HepG2 (cell line): ENCODE measurements at regions not wholly inside any gene's neighbourhood (a gene's known extent, or its start where the extent isn't known, plus 50 kb on each side); places are given as distances from the start of the nearest gene placed in this dataset.

Experiments used
- AKAP8 ChIP-seq: sonication (generic); formaldehyde crosslinking; IDR thresholded peaks from 2 replicates; pipeline ENCODE4 v1.5.1; 2020; ENCODE audit warnings: mild to moderate bottlenecking, missing genetic modification reagents
- DZIP1 ChIP-seq: sonication (generic); formaldehyde crosslinking; IDR thresholded peaks from 2 replicates; pipeline ENCODE4 v1.5.0; 2020; ENCODE audit warnings: mild to moderate bottlenecking, missing genetic modification reagents
- GATA4 ChIP-seq: sonication (generic); IDR thresholded peaks from 2 replicates; pipeline ENCODE4 v1.6.1; 2016; ENCODE audit warnings: antibody characterized with exemption, low read depth, borderline replicate concordance
- GTF3A ChIP-seq: sonication (generic); formaldehyde crosslinking; conservative IDR thresholded peaks from 2 replicates; pipeline ENCODE4 v1.4.0; 2020; ENCODE audit warnings: mild to moderate bottlenecking, missing genetic modification reagents
- HDAC1 ChIP-seq: sonication (generic); formaldehyde crosslinking; IDR thresholded peaks from 2 replicates; pipeline ENCODE4 v1.5.1; 2020; ENCODE audit warnings: mild to moderate bottlenecking, missing genetic modification reagents
- MAX ChIP-seq: IDR thresholded peaks from 2 replicates; pipeline ENCODE4 v1.6.1; 2012; ENCODE audit warnings: inconsistent platforms
- MXD1 ChIP-seq: sonication (generic); formaldehyde crosslinking; IDR thresholded peaks from 2 replicates; pipeline ENCODE4 v1.4.0; 2020; ENCODE audit warnings: mild to moderate bottlenecking, missing genetic modification reagents
- NFE2 ChIP-seq: sonication (generic); formaldehyde crosslinking; IDR thresholded peaks from 2 replicates; pipeline ENCODE4 v1.4.0; 2020; ENCODE audit warnings: missing genetic modification reagents
- POGZ ChIP-seq: sonication (generic); formaldehyde crosslinking; IDR thresholded peaks from 2 replicates; pipeline ENCODE4 v1.4.0; 2020; ENCODE audit warnings: mild to moderate bottlenecking, missing genetic modification reagents
- RARA ChIP-seq: IDR thresholded peaks from 2 replicates; pipeline ENCODE4 v1.6.1; 2016; ENCODE audit warnings: missing genetic modification reagents, missing compliant biosample characterization
- SIX1 ChIP-seq: sonication (generic); formaldehyde crosslinking; IDR thresholded peaks from 2 replicates; pipeline ENCODE4 v1.4.0; 2020; ENCODE audit warnings: missing genetic modification reagents, borderline replicate concordance
- SMARCE1 ChIP-seq: fragments of 450-650 bp; IDR thresholded peaks from 2 replicates; pipeline ENCODE4 v1.6.1; 2017; ENCODE audit warnings: borderline replicate concordance
- SPEN ChIP-seq: sonication (generic); formaldehyde crosslinking; IDR thresholded peaks from 2 replicates; pipeline ENCODE4 v1.5.1; 2020; ENCODE audit warnings: low read depth, mild to moderate bottlenecking, missing genetic modification reagents
- TERF1 ChIP-seq: sonication (generic); formaldehyde crosslinking; IDR thresholded peaks from 2 replicates; pipeline ENCODE4 v1.8.0; 2022; ENCODE audit warnings: mild to moderate bottlenecking, missing genetic modification reagents, moderate library complexity
- ZBTB43 ChIP-seq: sonication (generic); formaldehyde crosslinking; conservative IDR thresholded peaks from 2 replicates; pipeline ENCODE4 v1.4.0; 2020; ENCODE audit warnings: missing genetic modification reagents
- ZFY ChIP-seq: sonication (generic); formaldehyde crosslinking; IDR thresholded peaks from 2 replicates; pipeline ENCODE4 v1.4.0; 2020; ENCODE audit warnings: missing genetic modification reagents
- ZNF225 ChIP-seq: sonication (generic); formaldehyde crosslinking; IDR thresholded peaks from 2 replicates; pipeline ENCODE4 v1.4.0; 2020; ENCODE audit warnings: mild to moderate bottlenecking, missing genetic modification reagents
- ZNF275 ChIP-seq: sonication (generic); formaldehyde crosslinking; IDR thresholded peaks from 2 replicates; pipeline ENCODE4 v1.8.0; 2022; ENCODE audit warnings: missing genetic modification reagents, mild to moderate bottlenecking, inconsistent platforms, borderline replicate concordance
- ZNF709 ChIP-seq: sonication (generic); formaldehyde crosslinking; IDR thresholded peaks from 2 replicates; pipeline ENCODE4 v1.5.0; 2020; ENCODE audit warnings: mild to moderate bottlenecking, missing genetic modification reagents

GRCh38 chr6:100228834-100229441 lies 234.9 kb upstream of the MCHR2 start (continued):
- TF ChIP-seq MAX (peak; percentile 79), GATA4 (no peak), SIX1 (CRISPR knock-in tag) (no peak), ZBTB43 (CRISPR knock-in tag) (0 out of 2 replicates have a peak, but pooled peaks have one; percentile 20), POGZ (CRISPR knock-in tag) (0 out of 2 replicates have a peak, but pooled peaks have one; percentile 33), RARA (no peak), ZNF709 (0 out of 2 replicates have a peak, but pooled peaks have one; percentile 55), TERF1 (CRISPR knock-in tag) (no peak), ZFY (CRISPR knock-in tag) (peak; percentile 83), NFE2 (CRISPR knock-in tag) (no peak), DZIP1 (no peak), HDAC1 (no peak), AKAP8 (no peak), ZNF275 (CRISPR knock-in tag) (no peak), SPEN (CRISPR knock-in tag) (peak; percentile 74), SMARCE1 (no peak), MXD1 (no peak), GTF3A (CRISPR knock-in tag) (no peak), ZNF225 (no peak)
